ENCODE measurements at regions not wholly inside any gene's neighbourhood (a gene's known extent, or its start where the extent isn't known, plus 50 kb on each side); places are given as distances from the start of the nearest gene placed in this dataset.

- no peak for DNase-seq
These were observed 115.5 kb downstream of the LSMEM1 start for GRCh38 chr7:112596260-112596659.

- DNase-seq = no peak
These were observed 116.2 kb downstream of the LSMEM1 start for GRCh38 chr7:112596981-112597380.

- DNase-seq = no peak
These were observed 122.9 kb downstream of the LSMEM1 start for GRCh38 chr7:112603673-112604072.

DNA sequence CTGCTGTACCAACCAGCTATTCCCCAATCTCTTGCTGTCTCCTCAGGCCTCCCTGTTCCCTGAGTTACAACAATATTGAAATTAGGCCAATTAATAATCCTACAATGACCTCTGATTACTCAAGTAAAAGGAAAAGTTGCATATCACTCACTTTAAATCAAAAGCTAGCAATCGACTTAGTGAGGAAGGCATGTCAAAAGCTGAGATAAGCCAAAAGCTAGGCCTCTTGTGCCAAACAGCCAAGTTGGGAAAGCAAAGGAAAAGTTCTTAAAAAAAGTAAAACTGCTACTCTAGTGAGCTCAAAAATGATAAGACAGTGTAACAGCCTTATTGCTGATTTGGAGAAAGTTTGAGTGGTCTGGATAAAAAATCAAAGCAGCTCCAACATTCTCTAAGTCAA, 129.8 kb downstream of the LSMEM1 start:
- no peak for DNase-seq

- no peak for DNase-seq
These were observed 134.9 kb downstream of the LSMEM1 start for GRCh38 chr7:112615701-112616100.

- no peak for DNase-seq
These were observed 135.5 kb downstream of the LSMEM1 start for GRCh38 chr7:112616295-112616694.

DNA sequence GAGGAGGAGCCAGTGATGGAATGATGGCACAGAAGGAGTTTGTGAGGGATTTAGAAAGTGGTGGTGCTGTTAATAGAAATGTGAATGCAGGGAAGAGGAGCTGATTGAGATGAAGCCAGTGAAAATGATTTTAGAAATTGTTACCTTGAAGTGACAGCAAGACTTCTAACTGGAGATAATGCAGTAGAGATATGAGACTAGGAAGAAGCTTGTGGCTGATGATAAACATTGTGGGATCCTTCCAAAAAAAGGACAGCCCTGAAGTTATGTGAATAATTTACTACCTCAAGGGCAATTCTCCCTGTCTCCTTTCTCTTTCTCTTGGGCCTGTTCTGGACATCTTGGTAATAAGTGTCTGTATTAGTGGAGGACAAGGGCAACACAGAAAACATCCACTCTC, 138.6 kb downstream of the LSMEM1 start:
- no peak for DNase-seq

GRCh38 chr7:112622159-112622715, 141.4 kb downstream of the LSMEM1 start:
- no peak for DNase-seq

- DNase-seq = no peak
These were observed 143.6 kb downstream of the LSMEM1 start for GRCh38 chr7:112624416-112624815.

DNA sequence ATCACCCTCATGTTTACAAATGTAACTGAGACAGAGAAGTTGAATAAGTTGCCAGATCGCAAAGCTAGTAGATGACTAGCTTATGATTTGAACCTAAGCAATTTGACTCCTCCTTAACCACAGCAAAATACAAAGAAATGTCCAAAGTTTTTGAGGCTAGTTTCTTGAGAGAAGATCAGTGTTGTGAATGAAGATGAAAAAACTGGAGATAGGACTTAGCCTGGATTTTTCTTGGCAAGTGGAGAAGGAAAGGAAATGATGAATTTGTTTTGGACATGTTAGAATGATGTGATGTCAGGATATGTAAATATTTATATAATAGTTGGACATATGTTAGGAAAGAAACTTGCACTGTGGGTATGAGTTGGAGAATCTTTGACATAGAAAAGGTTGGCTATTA, 149.8 kb downstream of the LSMEM1 start:
- DNase-seq = no peak

DNA sequence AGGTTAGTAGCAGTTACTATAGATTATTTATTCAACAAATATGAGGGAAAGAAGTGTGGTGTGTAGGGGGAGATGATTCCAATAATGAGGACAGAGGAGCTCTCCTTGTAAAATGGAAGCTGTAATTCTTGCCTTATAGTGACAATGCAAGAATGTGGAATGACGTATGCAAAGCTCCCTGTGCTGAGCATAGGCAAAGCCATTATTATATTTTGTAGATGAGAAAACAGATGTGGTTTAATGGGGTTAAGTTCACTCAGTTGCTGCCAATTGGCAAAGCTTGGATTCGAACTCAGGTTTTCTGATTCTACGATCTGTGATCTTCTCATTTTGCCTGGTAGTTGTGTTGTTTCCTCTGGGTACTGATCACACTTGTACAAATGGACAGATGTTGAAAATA, 153.3 kb downstream of the LSMEM1 start:
- no peak for DNase-seq

DNA sequence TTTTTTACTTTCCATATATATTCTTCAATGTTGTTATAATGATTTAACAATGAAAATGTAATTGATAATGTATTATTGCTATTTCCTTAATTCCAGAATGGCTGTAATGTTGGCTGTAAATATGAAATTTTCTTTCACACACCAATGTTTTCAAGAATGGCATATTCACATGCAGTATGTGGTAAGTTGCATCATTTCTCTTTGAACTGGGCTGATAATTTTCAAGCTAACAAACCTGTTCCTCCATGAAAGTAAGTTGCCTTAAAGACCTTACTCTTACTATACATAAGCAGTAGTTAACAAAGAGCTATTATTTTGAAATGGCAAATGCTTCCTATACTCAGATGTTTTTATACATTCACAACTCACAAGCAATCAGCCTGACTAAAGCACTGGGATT, 154.5 kb downstream of the TMEM168 start:
- DNase-seq = no peak

GRCh38 chr7:112638675-112639400, 151.4 kb downstream of the TMEM168 start:
- DNase-seq = no peak

DNA sequence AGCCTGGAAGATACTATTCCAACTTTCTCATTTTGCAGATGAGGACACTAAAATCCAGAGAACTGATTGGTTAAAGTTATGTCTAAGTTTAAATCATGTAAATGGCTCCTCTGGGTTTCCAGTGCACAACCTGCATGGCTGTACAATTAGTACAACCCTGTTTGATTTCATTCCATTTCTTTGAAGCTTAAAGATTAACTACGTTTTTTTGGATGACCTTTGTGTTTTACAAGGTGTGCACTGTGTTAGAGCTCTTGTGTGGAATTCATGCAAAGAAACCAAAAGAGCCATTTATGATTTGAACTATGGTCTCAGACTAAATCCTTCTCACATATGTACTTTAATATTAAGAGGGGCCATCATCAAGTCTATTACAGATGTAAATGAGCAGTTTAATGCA, 149.5 kb downstream of the TMEM168 start:
- DNase-seq = no peak

GRCh38 chr7:112646783-112647182, 143.4 kb downstream of the TMEM168 start:
- DNase-seq = no peak

GRCh38 chr7:112648781-112649180, 141.4 kb downstream of the TMEM168 start:
- DNase-seq = no peak

DNA sequence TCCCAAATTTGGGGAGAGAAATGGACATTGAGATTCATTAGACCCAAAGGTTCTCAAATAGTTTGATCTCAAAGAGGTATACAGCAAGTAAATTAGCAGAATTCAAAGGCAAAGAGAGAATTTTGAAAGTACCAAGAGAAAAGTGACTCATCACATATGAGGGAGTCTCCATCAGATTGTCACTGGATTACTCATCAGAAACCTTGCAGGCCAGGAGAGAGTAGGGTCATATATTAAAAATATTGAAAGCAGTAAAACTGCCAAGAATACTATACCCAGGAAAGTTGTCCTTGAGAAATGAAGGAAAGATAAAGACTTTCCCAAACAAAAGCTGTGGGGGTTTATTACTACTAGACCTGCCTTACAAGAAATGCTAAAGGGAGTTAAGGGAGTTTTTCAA, 140.6 kb downstream of the TMEM168 start:
- no peak for DNase-seq

DNA sequence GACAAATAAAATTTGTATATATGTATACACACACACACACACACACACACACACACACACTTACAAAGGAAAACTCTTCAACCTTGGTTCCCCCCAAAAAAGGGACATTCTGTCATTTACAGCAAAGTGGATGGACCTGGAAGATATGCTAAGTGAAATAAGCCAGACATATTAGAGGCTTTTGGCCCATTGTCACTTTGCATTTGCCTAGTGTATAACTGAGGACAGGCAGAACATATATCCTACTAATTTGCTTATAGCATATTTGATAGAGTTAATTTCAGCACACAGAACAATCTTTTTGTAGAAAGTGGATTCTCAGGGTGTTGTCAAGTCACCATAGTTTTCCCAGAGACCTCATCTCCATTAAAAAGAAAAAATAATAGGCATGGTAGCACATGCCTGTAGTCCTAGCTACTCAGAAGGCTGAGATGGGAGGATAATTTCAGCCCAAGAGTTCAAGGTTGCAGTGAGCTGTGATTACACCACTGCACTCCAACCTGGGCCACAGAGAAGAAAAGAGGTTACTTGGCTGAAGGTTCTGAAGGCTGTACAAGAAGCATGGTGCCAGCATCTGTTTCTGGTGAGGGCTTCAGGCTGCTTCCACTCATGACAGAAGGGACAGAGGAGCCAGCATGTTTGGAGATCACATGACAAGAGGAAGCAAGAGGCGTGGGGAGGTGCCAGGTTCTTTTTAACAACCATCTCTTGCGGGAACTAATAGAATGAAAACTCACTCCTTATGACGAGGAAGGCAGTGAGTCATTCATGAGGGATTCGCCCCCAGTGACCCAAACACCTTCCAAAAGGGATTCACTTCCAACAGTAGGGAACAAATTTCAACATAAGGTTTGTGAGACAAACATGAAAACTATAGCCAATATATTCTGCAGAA, 135.6 kb downstream of the TMEM168 start:
- no peak for DNase-seq

DNA sequence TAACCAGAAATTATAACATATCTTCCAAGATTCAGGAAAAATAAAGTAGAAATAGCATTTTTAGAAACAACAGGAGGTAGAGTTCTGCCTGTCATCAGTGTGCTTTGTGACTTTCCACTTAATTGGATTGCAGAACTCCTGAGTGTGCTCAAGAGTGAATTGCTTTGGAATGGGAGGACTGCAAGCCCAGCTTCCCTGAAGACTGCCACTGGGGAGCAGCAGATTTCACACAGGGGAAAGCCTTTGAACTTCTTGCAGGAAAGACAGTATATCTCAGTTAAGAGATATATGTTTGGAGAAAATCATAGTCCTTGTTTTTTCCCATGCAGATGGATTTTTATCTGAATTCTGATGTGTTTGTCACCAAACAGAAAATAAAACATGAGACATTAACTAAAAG, 124.5 kb downstream of the TMEM168 start:
- DNase-seq = no peak

GRCh38 chr7:112668561-112668960, 121.6 kb downstream of the TMEM168 start:
- DNase-seq = no peak

GRCh38 chr7:112669306-112669705, 120.9 kb downstream of the TMEM168 start:
- no peak for DNase-seq

- DNase-seq = no peak
These were observed 120.0 kb downstream of the TMEM168 start for GRCh38 chr7:112670193-112670592.

DNA sequence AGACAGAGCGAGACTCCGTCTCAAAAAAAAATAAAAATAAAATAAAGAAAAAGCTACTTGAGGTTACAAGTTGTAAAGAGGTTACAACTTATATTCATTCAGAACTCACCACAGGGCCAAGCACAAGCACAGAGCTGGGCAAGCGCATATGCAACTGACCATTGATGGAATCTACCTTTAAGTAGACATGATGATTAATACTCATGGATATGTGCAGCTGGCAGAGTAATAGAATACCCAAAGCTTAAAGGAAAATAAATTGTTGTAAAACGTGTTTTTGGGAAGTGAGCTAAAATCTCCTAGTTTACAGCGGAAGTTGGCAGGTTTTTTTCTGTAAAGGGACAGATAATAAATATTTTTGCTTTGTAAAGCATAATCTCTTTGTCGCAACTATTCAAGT, 111.6 kb downstream of the TMEM168 start:
- DNase-seq = no peak
